ENCODE measurements at regions not wholly inside any gene's neighbourhood (a gene's known extent, or its start where the extent isn't known, plus 50 kb on each side); places are given as distances from the start of the nearest gene placed in this dataset.

- DNase-seq = no peak
- TF ChIP-seq, protein P1, sequence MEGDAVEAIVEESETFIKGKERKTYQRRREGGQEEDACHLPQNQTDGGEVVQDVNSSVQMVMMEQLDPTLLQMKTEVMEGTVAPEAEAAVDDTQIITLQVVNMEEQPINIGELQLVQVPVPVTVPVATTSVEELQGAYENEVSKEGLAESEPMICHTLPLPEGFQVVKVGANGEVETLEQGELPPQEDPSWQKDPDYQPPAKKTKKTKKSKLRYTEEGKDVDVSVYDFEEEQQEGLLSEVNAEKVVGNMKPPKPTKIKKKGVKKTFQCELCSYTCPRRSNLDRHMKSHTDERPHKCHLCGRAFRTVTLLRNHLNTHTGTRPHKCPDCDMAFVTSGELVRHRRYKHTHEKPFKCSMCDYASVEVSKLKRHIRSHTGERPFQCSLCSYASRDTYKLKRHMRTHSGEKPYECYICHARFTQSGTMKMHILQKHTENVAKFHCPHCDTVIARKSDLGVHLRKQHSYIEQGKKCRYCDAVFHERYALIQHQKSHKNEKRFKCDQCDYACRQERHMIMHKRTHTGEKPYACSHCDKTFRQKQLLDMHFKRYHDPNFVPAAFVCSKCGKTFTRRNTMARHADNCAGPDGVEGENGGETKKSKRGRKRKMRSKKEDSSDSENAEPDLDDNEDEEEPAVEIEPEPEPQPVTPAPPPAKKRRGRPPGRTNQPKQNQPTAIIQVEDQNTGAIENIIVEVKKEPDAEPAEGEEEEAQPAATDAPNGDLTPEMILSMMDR (IDR thresholded peaks at IDR 0.05; ENCODE audit: low read depth, low read length, missing control alignments) = no peak
- Histone ChIP-seq H3K27me3 (replicated peaks) (no peaks in the 10 kb centered on the region), H3K4me3 (ENCODE audit: low read depth, low read length) (no peak overlapping the region), H3K36me3 (replicated peaks) (no peaks in the 10 kb centered on the region), H3K27ac (no peak overlapping the region)
- in situ Hi-C loops (cut with HindIII; ENCODE audit: low pct_ligation_motif_present, low sequenced_read_pairs) = no loop called here
Observed at GRCh38 chr2:44836916-44837315, 104.6 kb upstream of the SIX3 start.

DNA sequence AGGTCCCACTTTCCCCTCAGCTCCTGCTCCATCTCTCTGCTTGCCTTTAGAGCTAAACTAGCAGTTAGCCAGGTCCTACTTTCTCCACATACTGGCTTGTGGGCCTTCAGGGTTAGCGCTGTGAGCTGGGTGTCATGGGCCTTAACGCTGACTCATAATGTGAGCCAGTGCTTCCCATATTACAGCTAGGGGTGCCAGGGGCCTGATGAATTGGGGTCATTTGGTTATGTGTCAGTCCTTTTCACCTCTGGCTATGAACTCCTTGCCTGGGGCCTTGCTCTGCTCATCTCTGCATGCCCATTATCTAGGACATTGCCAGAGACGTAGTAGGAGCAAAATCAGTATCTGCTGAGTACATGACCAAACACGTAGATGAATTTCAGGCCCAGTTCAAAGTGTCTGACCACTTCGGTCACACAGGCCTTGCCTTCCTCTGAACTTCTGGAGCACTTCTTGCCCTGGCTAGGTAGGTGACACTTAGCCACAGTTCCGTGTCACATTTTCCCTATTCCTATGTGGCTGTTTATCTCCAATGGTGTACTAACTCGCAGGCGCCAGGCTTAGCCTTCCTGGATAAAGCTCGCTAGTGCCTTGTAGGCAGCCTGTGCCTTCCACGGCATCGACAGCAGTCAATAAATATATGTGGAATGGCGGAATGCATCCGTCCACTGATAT lies 103.2 kb upstream of the SIX3 start:
- in situ Hi-C loops (cut with HindIII; ENCODE audit: low pct_ligation_motif_present, low sequenced_read_pairs) = no loop called here
- TF ChIP-seq, protein P1 (IDR thresholded peaks at IDR 0.05; ENCODE audit: low read depth, low read length, missing control alignments) = no peak
- Histone ChIP-seq H3K27me3 (replicated peaks) (no peaks in the 10 kb centered on the region), H3K36me3 (replicated peaks) (no peaks in the 10 kb centered on the region), H3K27ac (no peak overlapping the region), H3K4me3 (ENCODE audit: low read depth, low read length) (no peak overlapping the region)
- DNase-seq = no peak

DNA sequence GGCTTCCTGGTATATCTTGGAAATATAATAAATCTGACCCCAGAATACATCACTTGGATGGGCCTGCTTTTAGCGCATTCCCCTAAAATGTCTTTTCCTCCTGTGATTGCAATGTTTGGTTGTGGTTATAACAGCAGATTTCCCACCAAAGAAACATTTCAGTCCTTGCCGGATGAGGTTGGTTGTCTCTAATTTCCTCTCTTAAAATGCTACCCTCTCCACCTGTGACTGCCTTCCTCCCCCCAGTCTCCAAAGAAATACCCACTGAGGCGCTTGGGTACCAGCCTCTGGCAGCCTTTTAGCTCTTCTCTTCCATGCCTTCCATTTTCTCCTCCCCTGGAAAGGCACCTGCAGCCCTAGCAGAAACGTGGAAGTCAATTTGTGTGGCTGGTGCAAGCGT lies 102.1 kb upstream of the SIX3 start:
- Histone ChIP-seq H3K4me3 (ENCODE audit: low read depth, low read length) (no peak overlapping the region), H3K27ac (no peak overlapping the region), H3K27me3 (replicated peaks) (no peaks in the 10 kb centered on the region), H3K36me3 (replicated peaks) (no peaks in the 10 kb centered on the region)
- DNase-seq = no peak
- TF ChIP-seq, protein P1 (IDR thresholded peaks at IDR 0.05; ENCODE audit: low read depth, low read length, missing control alignments) = no peak
- in situ Hi-C loops (cut with HindIII; ENCODE audit: low pct_ligation_motif_present, low sequenced_read_pairs) = no loop called here

DNA sequence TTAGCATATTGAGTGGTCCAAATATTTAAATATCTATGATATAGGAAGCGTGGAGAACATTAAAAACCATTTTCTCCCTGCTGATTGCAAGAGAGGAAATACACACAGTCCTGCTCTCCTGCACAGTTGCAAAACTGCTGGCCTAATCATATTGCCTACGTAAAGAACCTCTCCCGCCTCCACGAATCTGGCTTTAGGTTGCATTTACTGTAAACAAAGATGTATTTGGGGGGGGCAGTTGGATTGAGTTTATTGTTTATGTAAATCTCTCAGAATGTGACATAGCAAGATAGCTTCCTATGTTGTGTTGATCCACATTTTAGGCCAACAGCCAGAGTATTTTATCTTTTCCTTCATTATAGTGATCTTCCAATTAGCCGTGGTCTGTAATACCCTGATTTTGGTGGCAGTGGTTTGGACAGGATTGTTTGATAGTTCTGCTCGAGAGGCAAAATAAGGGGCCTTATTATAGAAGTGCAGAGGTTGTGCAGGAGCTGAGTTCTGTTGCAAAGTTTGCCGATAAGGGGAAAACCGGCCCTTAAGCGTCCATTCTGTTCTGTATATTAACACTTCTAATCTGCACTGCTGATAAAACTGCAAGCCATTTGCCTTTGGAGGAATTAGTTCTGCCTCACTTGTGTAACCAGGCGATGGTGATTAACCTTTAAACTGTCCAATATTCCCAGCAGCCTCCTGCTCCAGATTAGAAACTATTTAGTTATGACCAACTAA lies 101.6 kb upstream of the SIX3 start:
- DNase-seq = no peak
- H3K4me3 ChIP-seq (ENCODE audit: low read depth, low read length) = no peak overlapping the region
- no peak overlapping the region for H3K27ac ChIP-seq
- no peaks in the 10 kb centered on the region for H3K27me3 ChIP-seq (replicated peaks)
- no peaks in the 10 kb centered on the region for H3K36me3 ChIP-seq (replicated peaks)
- TF ChIP-seq, protein P1 (IDR thresholded peaks at IDR 0.05; ENCODE audit: low read depth, low read length, missing control alignments) = no peak
- in situ Hi-C loops (cut with HindIII; ENCODE audit: low pct_ligation_motif_present, low sequenced_read_pairs) = no loop called here

- Histone ChIP-seq H3K27me3 (replicated peaks) (no peaks in the 10 kb centered on the region), H3K36me3 (replicated peaks) (no peaks in the 10 kb centered on the region), H3K27ac (no peak overlapping the region), H3K4me3 (ENCODE audit: low read depth, low read length) (no peak overlapping the region)
- TF ChIP-seq, protein P1 (IDR thresholded peaks at IDR 0.05; ENCODE audit: low read depth, low read length, missing control alignments) = no peak
- in situ Hi-C loops (cut with HindIII; ENCODE audit: low pct_ligation_motif_present, low sequenced_read_pairs) = no loop called here
- no peak for DNase-seq
Observed at GRCh38 chr2:44840503-44840850, 101.0 kb upstream of the SIX3 start.

All from brain microvascular endothelial cell (primary cell).